ENCODE measurements at regions not wholly inside any gene's neighbourhood (a gene's known extent, or its start where the extent isn't known, plus 50 kb on each side); places are given as distances from the start of the nearest gene placed in this dataset.

GRCh38 chr4:66929748-66930147 is 615.6 kb downstream of the CENPC start:
- TF ChIP-seq TCF7L2 (IDR thresholded peaks at IDR 0.05; ENCODE audit: low read depth, low read length), result no peak
- TF ChIP-seq CTCF (IDR thresholded peaks at IDR 0.05), result no peak
- no peak for TF ChIP-seq POLR2AphosphoS5 (IDR thresholded peaks at IDR 0.05; ENCODE audit: low read depth, low read length)
- TF ChIP-seq SIN3A (IDR thresholded peaks at IDR 0.05; ENCODE audit: borderline replicate concordance, insufficient read depth, low read depth, low read length), result no peak
- TF ChIP-seq, protein P1, sequence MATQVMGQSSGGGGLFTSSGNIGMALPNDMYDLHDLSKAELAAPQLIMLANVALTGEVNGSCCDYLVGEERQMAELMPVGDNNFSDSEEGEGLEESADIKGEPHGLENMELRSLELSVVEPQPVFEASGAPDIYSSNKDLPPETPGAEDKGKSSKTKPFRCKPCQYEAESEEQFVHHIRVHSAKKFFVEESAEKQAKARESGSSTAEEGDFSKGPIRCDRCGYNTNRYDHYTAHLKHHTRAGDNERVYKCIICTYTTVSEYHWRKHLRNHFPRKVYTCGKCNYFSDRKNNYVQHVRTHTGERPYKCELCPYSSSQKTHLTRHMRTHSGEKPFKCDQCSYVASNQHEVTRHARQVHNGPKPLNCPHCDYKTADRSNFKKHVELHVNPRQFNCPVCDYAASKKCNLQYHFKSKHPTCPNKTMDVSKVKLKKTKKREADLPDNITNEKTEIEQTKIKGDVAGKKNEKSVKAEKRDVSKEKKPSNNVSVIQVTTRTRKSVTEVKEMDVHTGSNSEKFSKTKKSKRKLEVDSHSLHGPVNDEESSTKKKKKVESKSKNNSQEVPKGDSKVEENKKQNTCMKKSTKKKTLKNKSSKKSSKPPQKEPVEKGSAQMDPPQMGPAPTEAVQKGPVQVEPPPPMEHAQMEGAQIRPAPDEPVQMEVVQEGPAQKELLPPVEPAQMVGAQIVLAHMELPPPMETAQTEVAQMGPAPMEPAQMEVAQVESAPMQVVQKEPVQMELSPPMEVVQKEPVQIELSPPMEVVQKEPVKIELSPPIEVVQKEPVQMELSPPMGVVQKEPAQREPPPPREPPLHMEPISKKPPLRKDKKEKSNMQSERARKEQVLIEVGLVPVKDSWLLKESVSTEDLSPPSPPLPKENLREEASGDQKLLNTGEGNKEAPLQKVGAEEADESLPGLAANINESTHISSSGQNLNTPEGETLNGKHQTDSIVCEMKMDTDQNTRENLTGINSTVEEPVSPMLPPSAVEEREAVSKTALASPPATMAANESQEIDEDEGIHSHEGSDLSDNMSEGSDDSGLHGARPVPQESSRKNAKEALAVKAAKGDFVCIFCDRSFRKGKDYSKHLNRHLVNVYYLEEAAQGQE (IDR thresholded peaks at IDR 0.05; ENCODE audit: insufficient read depth in 1 of 2, low read depth in 2 of 2, low read length in 1 of 2), result no peak

Data from Panc1 (cell line).